ENCODE measurements at regions not wholly inside any gene's neighbourhood (a gene's known extent, or its start where the extent isn't known, plus 50 kb on each side); places are given as distances from the start of the nearest gene placed in this dataset.

GRCh38 chr1:95451904-95452303 lies 217.9 kb downstream of the RWDD3 start:
- TF ChIP-seq EZH2 (IDR thresholded peaks at IDR 0.05; ENCODE audit: low read length): no peak
- TF ChIP-seq CTCF (optimal IDR thresholded peaks at IDR 0.05 in 1 of 3, IDR thresholded peaks at IDR 0.05 in 1 of 3, conservative IDR thresholded peaks at IDR 0.05 in 1 of 3; ENCODE audit: extremely low read depth in 1 of 3, insufficient read depth in 2 of 3, low read length in 3 of 3): no peak

Data from keratinocyte (primary cell).